Activated naive CD4-positive, alpha-beta T cell treated with anti-CD3 and anti-CD28 coated beads for 36 hours (primary cell): ENCODE measurements at regions not wholly inside any gene's neighbourhood (a gene's known extent, or its start where the extent isn't known, plus 50 kb on each side); places are given as distances from the start of the nearest gene placed in this dataset.
"Not testable (repeated sequence)": the region's sequence is repeated elsewhere in the genome, so short reads cannot be mapped to it uniquely, and the experiment has no call there.

ENCODE experiments used
- CTCF ChIA-PET: fragments of 350-600 bp; sonication (Branson Sonifier 250); formaldehyde crosslinking; loops from one replicate; lab custom pipeline; 2021; ENCODE audit warnings: antibody characterized with exemption; lab: Charles Lee
- DNase-seq: peaks from one replicate; pipeline ENCODE4 v3.0.0-alpha.2; 2020
- H3K27ac Mint-ChIP-seq: one replicate; pipeline ENCODE4 v1.8.0; 2021; ENCODE audit warnings: mild to moderate bottlenecking, mixed read lengths
- H3K27me3 Mint-ChIP-seq: one replicate; pipeline ENCODE4 v1.8.0; 2021; ENCODE audit warnings: low read depth, mixed read lengths
- H3K36me3 Mint-ChIP-seq: one replicate; pipeline ENCODE4 v1.8.0; 2021; ENCODE audit warnings: low read depth, mixed read lengths
- H3K4me1 Mint-ChIP-seq: one replicate; pipeline ENCODE4 v1.8.0; 2021; ENCODE audit warnings: low read depth, mixed read lengths
- H3K4me3 Mint-ChIP-seq: one replicate; pipeline ENCODE4 v1.8.0; 2021; ENCODE audit warnings: mild to moderate bottlenecking, moderate library complexity, mixed read lengths
- H3K9me3 Mint-ChIP-seq: one replicate; pipeline ENCODE4 v1.8.0; 2021; ENCODE audit warnings: mixed read lengths
- intact Hi-C: fragments of 100-400 bp; cut with micrococcal nuclease; formaldehyde crosslinking; loops from one replicate; pipeline ENCODE4 v1.15.1; 2023

DNA sequence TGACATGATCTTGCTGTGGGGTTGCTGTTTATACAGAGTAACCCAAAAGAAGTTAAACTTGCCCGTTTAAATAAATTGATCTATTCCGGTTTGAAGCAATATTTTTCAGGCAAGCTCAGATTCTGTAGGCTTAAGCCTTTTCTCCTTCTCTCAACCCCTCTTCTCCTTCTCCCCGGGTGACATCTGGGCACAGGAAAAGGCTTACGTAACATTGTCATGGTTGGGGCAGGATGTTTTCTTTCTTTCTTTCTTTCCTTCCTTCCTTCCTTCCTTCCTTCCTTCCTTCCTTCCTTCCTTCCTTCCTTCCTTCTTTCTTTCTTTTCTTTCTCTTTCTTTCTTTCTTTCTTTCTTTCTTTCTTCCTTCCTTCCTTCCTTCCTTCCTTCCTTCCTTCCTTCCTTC lies 315.5 kb upstream of the SPRED2 start:
- H3K27ac Mint-ChIP-seq, intact Hi-C loops, H3K9me3 Mint-ChIP-seq, DNase-seq, H3K4me1 Mint-ChIP-seq, H3K27me3 Mint-ChIP-seq, H3K36me3 Mint-ChIP-seq, H3K4me3 Mint-ChIP-seq, CTCF ChIA-PET: not testable (repeated sequence)

DNA sequence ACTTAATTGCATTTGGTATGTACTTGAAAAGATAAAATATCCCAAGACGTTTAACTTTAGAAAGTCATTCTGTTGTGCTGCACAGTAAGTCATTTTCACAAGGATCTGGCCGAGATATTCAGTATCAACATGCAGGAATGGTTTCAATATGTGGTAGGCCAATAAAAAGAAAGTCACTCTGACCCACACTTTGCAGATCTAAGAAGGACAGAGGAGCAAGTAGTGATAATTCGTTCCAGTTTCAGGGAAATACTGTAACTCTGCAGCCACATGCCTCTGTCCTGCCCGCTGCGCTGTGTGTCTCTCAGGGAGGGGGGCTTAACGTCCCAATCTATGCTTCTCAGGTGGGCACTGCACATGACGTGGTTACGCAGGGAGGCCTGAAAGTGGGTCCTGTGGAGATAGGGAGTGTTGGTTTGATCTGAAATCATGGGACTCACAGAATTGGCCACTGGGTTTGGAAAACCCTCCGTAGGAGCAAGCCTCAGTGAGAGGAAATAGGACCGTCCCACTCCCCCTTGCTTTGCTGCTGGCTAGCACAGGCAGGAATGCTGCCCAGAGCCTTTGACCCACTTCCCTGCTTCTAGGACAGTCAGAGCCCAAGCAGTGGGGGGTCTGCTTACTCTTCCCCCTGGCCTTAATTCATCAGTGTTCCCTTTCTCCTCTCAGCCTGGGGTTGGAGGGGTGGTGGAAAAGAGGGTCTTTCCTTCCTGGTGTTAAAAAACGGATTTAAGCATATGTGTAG lies 314.7 kb upstream of the SPRED2 start:
- intact Hi-C loops = no loop called here
- DNase-seq = no peak
- no peaks in the 10 kb centered on the region for H3K36me3 Mint-ChIP-seq
- CTCF ChIA-PET = no interaction called here
- H3K4me1 Mint-ChIP-seq = no peaks in the 10 kb centered on the region
- H3K9me3 Mint-ChIP-seq = no peaks in the 10 kb centered on the region
- no peak overlapping the region for H3K4me3 Mint-ChIP-seq
- H3K27ac Mint-ChIP-seq = no peak overlapping the region
- H3K27me3 Mint-ChIP-seq = peaks cover 12% of the 10 kb centered on the region

DNA sequence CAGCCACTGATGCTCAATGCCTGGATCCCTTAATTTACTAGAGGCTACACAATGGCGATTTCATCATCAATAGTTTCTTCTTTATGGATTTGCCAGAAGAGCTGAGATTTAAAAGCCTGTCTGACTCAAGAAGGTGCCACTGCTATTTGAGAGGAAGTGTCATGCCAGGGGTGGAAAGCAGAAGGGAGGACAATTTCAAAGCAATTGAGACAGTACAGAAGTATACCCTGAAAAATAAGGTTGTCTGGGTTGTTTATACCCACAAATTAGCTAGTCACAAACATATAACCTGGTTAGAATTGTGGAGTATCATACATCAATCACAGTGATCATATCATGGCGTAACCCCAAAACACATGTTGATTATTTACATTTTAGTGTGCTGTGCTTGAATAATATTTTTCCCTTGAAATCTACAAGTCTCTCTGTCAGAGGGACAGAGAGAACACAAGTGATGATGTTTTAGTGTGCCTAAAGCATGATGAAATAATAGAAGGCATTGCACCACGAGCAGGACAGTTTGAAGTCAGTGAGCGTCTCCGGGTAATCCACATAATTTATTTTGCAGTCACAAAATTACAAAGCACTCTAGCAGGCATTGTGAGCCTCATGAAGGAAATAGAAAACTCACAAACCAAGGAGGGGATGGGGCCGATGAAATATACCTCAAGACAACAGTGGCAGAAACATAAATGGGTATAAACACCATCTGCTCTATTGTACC lies 312.2 kb upstream of the SPRED2 start:
- H3K4me1 Mint-ChIP-seq = no peaks in the 10 kb centered on the region
- H3K4me3 Mint-ChIP-seq = no peak overlapping the region
- no peak for DNase-seq
- H3K9me3 Mint-ChIP-seq = no peaks in the 10 kb centered on the region
- H3K27ac Mint-ChIP-seq = no peak overlapping the region
- intact Hi-C loops = no loop called here
- no peaks in the 10 kb centered on the region for H3K36me3 Mint-ChIP-seq
- CTCF ChIA-PET = no interaction called here
- peaks cover 16% of the 10 kb centered on the region for H3K27me3 Mint-ChIP-seq

DNA sequence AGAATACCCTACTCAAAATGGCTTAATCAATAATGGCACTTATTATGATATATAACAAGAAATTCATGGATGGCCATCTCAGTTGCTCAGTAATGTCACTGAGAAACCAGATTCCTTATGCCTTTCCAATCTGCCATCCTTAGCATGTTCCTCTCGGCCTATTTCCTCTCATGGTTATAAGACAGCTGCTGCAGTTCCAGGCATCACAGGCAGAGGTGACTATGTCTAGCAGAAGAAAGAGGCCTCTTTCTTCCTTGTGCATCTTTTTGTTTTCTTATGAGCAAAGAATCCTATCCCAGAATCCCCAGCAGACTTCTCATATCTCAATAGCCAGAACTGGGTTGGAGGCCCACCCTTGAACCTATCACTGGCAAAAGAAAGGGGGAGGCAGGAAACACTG lies 310.6 kb upstream of the SPRED2 start:
- H3K27me3 Mint-ChIP-seq = peaks cover 16% of the 10 kb centered on the region
- no peaks in the 10 kb centered on the region for H3K4me1 Mint-ChIP-seq
- H3K4me3 Mint-ChIP-seq = no peak overlapping the region
- no peaks in the 10 kb centered on the region for H3K9me3 Mint-ChIP-seq
- no peak for DNase-seq
- intact Hi-C loops = no loop called here
- CTCF ChIA-PET = interaction anchor here (0.6 kb wide), 1 partner anchor 1273 kb away, joined by 3 read pairs; no protein-coding TSS in a partner anchor
- H3K36me3 Mint-ChIP-seq = no peaks in the 10 kb centered on the region
- H3K27ac Mint-ChIP-seq = no peak overlapping the region

DNA sequence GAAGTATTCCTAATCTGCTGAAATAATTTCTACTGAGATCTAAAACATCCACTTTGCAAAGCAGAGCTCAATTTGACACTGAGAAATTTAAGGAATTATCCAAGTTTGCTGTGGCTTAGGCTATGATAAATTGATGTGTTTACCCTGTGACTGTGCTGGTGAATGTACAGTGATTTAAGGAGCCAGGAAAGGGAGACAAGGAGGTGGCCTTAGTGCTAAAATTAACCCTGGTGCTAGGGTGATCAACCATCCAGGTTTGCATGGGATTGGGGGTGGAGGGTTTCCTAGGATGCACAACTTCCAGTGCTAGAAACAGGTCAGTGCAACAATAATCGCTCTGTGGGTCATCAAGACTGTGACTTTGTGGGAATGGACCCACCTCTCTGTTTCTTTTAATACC lies 307.5 kb upstream of the SPRED2 start:
- CTCF ChIA-PET = no interaction called here
- Mint-ChIP-seq H3K4me1 (no peaks in the 10 kb centered on the region), H3K27me3 (peaks cover 19% of the 10 kb centered on the region), H3K4me3 (no peak overlapping the region), H3K9me3 (no peaks in the 10 kb centered on the region), H3K27ac (no peak overlapping the region), H3K36me3 (no peaks in the 10 kb centered on the region)
- intact Hi-C loops = no loop called here
- no peak for DNase-seq

DNA sequence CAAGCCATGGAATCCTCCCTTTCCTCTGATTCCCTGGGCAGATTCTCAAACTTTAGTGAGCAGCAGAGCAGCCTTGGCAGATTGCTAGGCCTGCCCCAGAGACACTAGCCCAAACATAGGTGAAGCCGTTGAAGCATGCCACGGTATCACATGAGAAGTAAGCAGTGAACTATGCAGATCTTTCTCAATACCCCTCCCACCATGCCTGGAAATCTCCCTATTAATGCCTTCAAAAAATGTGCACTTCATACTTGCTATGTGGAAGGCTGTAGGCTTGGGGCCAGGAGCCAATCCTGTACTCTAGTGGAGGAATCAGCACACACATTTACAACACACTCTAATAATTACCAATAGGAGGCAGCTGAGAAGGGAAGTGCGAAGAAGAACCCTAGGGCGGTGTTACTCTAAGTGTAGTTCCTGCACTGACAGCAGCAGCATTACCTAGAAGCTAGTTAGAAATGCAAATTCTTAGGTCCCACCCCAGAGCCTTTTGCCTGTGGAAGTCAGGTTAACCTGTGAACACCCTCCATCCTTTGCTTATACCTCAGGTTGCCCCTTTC lies 305.1 kb upstream of the SPRED2 start:
- Mint-ChIP-seq H3K27ac (no peak overlapping the region), H3K4me3 (no peak overlapping the region)

DNA sequence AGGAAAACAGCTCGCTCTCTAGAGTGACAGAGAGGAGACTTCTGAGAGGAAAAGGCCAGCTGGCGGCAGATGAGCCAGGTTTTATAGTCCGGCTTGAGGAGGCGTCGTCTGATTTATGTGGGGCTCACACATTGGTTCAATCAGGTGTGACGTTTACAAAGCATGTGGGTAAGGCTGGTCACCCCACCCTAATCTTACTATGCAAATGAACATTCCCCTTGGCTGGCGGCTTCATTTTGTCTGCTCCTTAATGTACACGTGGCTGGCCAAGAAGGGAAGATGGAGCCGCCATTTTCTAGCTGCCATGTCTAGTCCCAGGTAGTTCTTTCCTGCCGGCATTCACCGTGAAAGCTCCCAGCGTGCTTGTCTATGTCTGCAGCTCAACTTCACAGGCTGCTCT lies 299.1 kb upstream of the SPRED2 start:
- no peaks in the 10 kb centered on the region for H3K9me3 Mint-ChIP-seq
- no peak for DNase-seq
- H3K4me3 Mint-ChIP-seq = no peak overlapping the region
- intact Hi-C loops = no loop called here
- no peaks in the 10 kb centered on the region for H3K36me3 Mint-ChIP-seq
- CTCF ChIA-PET = no interaction called here
- peaks cover 4% of the 10 kb centered on the region for H3K27me3 Mint-ChIP-seq
- no peak overlapping the region for H3K27ac Mint-ChIP-seq
- H3K4me1 Mint-ChIP-seq = no peaks in the 10 kb centered on the region

More for the DNA sequence above, 305.1 kb upstream of the SPRED2 start:
- CTCF ChIA-PET = no interaction called here
- Mint-ChIP-seq H3K9me3 (no peaks in the 10 kb centered on the region), H3K36me3 (no peaks in the 10 kb centered on the region), H3K27me3 (peaks cover 15% of the 10 kb centered on the region), H3K4me1 (no peaks in the 10 kb centered on the region)
- no peak for DNase-seq
- intact Hi-C loops = no loop called here

DNA sequence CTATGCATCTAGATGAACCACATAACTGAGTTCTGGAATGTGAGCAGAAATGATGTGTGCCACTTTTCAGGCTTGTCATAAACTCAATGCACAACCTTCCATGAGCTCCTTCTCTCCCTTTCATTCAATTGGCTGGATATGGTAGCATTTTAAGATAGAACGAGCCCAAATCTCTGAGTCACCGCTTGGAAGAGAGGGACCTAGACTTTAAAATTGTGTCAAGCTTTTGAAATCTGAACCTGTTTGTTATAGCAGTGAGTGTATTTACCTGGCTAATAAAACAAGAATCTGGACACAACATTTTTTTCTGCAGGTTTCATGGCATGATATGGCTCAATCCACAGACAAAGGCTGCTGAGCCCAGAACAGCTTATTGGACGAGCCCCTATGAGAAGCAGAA lies 297.8 kb upstream of the SPRED2 start:
- DNase-seq = no peak
- H3K27me3 Mint-ChIP-seq = peaks cover 4% of the 10 kb centered on the region
- CTCF ChIA-PET = no interaction called here
- intact Hi-C loops = no loop called here
- H3K36me3 Mint-ChIP-seq = no peaks in the 10 kb centered on the region
- H3K27ac Mint-ChIP-seq = no peak overlapping the region
- H3K9me3 Mint-ChIP-seq = no peaks in the 10 kb centered on the region
- H3K4me1 Mint-ChIP-seq = no peaks in the 10 kb centered on the region
- no peak overlapping the region for H3K4me3 Mint-ChIP-seq

DNA sequence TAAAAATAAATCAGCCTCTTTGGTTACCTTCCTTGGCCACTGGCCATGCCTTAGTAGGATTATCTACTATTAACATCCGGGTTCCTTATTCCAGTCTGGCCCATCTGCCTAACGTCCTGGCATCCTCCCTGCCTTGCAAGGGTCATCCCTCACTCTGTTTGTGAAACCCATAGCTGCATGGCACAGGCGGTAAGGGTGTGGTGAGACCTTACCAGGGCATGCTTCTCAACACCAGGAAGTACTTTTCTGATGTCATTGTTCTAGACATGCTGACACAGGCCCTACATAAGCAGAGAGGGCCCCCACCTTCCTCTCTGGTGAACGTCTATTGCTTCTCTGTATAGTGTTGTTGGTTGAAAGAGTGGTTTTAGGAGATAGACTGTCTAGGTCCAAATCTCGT lies 296.8 kb upstream of the SPRED2 start:
- H3K4me1 Mint-ChIP-seq = no peaks in the 10 kb centered on the region
- peaks cover 4% of the 10 kb centered on the region for H3K27me3 Mint-ChIP-seq
- CTCF ChIA-PET = no interaction called here
- no peak for DNase-seq
- H3K36me3 Mint-ChIP-seq = no peaks in the 10 kb centered on the region
- no peak overlapping the region for H3K4me3 Mint-ChIP-seq
- no peaks in the 10 kb centered on the region for H3K9me3 Mint-ChIP-seq
- no peak overlapping the region for H3K27ac Mint-ChIP-seq
- intact Hi-C loops = no loop called here

DNA sequence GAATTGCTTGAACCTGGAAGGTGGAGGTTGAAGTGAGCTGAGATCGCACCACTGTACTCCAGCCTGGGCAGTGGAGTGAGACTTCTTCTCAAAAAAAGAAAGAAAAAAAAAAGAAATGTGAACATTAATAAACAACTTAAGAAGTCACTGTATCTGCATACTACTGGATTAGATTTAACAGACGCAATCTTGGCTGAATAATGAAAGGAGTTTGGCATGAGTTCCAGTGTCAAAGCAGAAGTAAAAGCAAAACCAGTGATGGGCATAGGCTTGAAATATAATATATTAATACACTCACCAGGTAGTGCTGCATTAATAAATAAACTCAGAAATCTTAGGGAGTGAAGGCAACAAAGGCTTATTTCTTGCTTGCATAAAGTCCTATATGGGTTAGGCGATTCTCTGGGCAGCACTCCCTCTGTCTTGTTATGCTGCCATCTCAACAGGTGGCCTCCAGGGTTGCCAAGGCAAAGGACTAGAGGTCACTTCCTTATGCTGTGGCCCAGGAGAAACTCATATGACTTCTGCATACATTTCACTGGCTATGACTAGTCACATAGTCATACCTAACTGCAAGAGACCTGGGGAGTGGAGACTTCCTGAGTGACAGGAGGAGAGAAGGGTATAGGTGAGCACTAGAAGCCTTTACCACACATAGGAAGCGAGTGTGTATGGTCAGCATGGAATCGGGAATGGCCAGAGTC lies 296.2 kb upstream of the SPRED2 start:
- peaks cover 2% of the 10 kb centered on the region for H3K27me3 Mint-ChIP-seq
- H3K9me3 Mint-ChIP-seq = no peaks in the 10 kb centered on the region
- no peaks in the 10 kb centered on the region for H3K4me1 Mint-ChIP-seq
- H3K36me3 Mint-ChIP-seq = no peaks in the 10 kb centered on the region
- intact Hi-C loops = no loop called here
- DNase-seq = no peak
- no peak overlapping the region for H3K4me3 Mint-ChIP-seq
- CTCF ChIA-PET = no interaction called here
- no peak overlapping the region for H3K27ac Mint-ChIP-seq

DNA sequence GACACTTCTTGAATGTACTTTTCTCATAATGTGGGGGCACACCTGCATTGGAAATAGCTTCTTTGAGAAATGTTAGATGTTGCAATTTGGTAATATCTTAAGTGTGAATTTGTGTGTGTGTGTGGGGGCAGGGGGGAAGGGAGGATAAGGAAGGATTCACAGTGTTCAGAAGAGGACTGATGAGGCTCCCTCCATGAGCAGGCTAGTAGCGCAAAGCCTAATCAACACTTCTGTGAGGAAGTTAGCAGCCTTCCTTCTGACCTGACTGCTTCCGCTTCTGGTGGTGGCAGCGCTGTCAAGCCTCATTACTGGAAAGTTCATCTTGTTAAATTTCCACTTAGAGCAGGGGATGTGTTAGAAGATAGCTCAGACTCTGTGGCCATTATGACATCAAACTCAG lies 295.4 kb upstream of the SPRED2 start:
- Mint-ChIP-seq H3K36me3 (no peaks in the 10 kb centered on the region), H3K27me3 (peaks cover 2% of the 10 kb centered on the region), H3K4me1 (no peaks in the 10 kb centered on the region), H3K9me3 (no peaks in the 10 kb centered on the region), H3K4me3 (no peak overlapping the region), H3K27ac (no peak overlapping the region)
- CTCF ChIA-PET = no interaction called here
- DNase-seq = no peak
- intact Hi-C loops = no loop called here

DNA sequence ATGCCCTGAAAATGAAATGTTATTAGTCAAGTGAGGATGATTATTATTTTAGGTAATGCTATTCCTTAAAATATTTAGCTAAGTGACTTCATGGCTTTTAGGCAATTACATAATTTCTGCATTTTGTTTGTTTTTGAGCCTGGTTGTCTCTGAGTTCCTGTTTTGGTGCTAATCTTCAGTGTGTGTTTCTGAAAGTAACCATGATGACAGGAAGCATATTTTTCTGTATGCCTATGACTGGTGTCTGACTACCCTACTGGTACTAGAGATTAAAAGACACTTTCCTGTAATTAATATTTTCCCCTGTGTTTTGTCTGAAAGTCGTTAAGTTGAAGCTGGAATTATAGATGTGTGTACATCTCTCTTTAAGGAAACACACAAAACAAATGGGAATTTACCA lies 295.0 kb upstream of the SPRED2 start:
- no peaks in the 10 kb centered on the region for H3K36me3 Mint-ChIP-seq
- peaks cover 3% of the 10 kb centered on the region for H3K27me3 Mint-ChIP-seq
- DNase-seq = no peak
- CTCF ChIA-PET = no interaction called here
- H3K9me3 Mint-ChIP-seq = no peaks in the 10 kb centered on the region
- H3K4me3 Mint-ChIP-seq = no peak overlapping the region
- no peaks in the 10 kb centered on the region for H3K4me1 Mint-ChIP-seq
- intact Hi-C loops = no loop called here
- no peak overlapping the region for H3K27ac Mint-ChIP-seq
